ENCODE measurements at regions not wholly inside any gene's neighbourhood (a gene's known extent, or its start where the extent isn't known, plus 50 kb on each side); places are given as distances from the start of the nearest gene placed in this dataset.

GRCh38 chr13:80151016-80151415 lies 189.9 kb downstream of the SPRY2 start:
- TF ChIP-seq, protein P1, sequence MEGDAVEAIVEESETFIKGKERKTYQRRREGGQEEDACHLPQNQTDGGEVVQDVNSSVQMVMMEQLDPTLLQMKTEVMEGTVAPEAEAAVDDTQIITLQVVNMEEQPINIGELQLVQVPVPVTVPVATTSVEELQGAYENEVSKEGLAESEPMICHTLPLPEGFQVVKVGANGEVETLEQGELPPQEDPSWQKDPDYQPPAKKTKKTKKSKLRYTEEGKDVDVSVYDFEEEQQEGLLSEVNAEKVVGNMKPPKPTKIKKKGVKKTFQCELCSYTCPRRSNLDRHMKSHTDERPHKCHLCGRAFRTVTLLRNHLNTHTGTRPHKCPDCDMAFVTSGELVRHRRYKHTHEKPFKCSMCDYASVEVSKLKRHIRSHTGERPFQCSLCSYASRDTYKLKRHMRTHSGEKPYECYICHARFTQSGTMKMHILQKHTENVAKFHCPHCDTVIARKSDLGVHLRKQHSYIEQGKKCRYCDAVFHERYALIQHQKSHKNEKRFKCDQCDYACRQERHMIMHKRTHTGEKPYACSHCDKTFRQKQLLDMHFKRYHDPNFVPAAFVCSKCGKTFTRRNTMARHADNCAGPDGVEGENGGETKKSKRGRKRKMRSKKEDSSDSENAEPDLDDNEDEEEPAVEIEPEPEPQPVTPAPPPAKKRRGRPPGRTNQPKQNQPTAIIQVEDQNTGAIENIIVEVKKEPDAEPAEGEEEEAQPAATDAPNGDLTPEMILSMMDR (IDR thresholded peaks at IDR 0.05 in 8 of 11, conservative IDR thresholded peaks at IDR 0.05 in 3 of 11) = no peak
- no peak for TF ChIP-seq POLR2AphosphoS5 (IDR thresholded peaks at IDR 0.05)

Data from spleen (tissue), 7 donors.